Gastroesophageal sphincter (tissue), 4 donors: ENCODE measurements at regions not wholly inside any gene's neighbourhood (a gene's known extent, or its start where the extent isn't known, plus 50 kb on each side); places are given as distances from the start of the nearest gene placed in this dataset.

Experiments
- ATAC-seq: fragments of 150-250 bp; one replicate; pipeline ENCODE4 v1.9.1; 2016; ENCODE audit warnings: mild to moderate bottlenecking, moderate library complexity
- H3K27ac ChIP-seq, 4 donors: fragments of 200-600 bp; sonication (generic) in 3 of 4; 1 replicate in 3 of 4; 2 replicates in 1 of 4; pipeline ENCODE4 v1.5.1; 2016 to 2019
- H3K27me3 ChIP-seq: fragments of 200-600 bp; sonication (generic); one replicate; pipeline ENCODE4 v1.5.1; 2019
- H3K36me3 ChIP-seq, 2 donors: fragments of 200-600 bp; sonication (generic); one replicate each; pipeline ENCODE4 v1.5.1; 2019; ENCODE audit warnings: control low read depth in 1 of 2
- H3K4me1 ChIP-seq, 3 donors: fragments of 200-600 bp; sonication (generic); 1 replicate in 2 of 3; 2 replicates in 1 of 3; pipeline ENCODE4 v1.5.1; 2016 to 2019; ENCODE audit warnings: control low read depth in 2 of 3
- H3K4me3 ChIP-seq, 2 donors: fragments of 200-600 bp; sonication (generic); one replicate each; pipeline ENCODE4 v1.5.1; 2019; ENCODE audit warnings: mild to moderate bottlenecking in 1 of 2, moderate library complexity in 1 of 2
- H3K9me3 ChIP-seq, 3 donors: fragments of 200-600 bp; sonication (generic); one replicate each; pipeline ENCODE4 v1.5.1; 2017 to 2019; ENCODE audit warnings: control low read depth in 2 of 3
- CTCF ChIP-seq, 4 experiments: fragments of 200-600 bp in 2 of 4; fragments of 450-650 bp in 2 of 4; sonication (generic) in 1 of 4; IDR thresholded peaks; one replicate each; pipeline ENCODE4 v1.5.1; 2017 to 2019; ENCODE audit warnings: antibody characterized with exemption in 4 of 4, mild to moderate bottlenecking in 2 of 4, moderate library complexity in 2 of 4
- EP300 ChIP-seq: sonication (generic); formaldehyde crosslinking; IDR thresholded peaks from one replicate; pipeline ENCODE4 v1.6.1; 2017; ENCODE audit warnings: antibody characterized with exemption, mild to moderate bottlenecking
- POLR2A ChIP-seq, 2 donors: fragments of 450-650 bp; IDR thresholded peaks; one replicate each; pipeline ENCODE4 v1.6.1; 2017; ENCODE audit warnings: antibody characterized with exemption in 2 of 2, mild to moderate bottlenecking in 2 of 2, moderate library complexity in 1 of 2
- POLR2AphosphoS5 ChIP-seq: sonication (generic); formaldehyde crosslinking; IDR thresholded peaks from one replicate; pipeline ENCODE4 v1.6.1; 2017; ENCODE audit warnings: antibody characterized with exemption
- WGBS, 2 donors: methylation state at CpG; one replicate each; pipeline ENCODE4 v1.1.5; 2018; ENCODE audit warnings: low coverage in 1 of 2; 5-methylcytosine and 5-hydroxymethylcytosine counted together

- Histone ChIP-seq H3K27ac (no peak overlapping the region), H3K4me1 (peaks cover 0 to 3% (median 0%) of the 10 kb centered on the region in 3 donors)
Measured at GRCh38 chr4:174107746-174108354, 175.6 kb downstream of the FBXO8 start.

GRCh38 chr4:174105202-174105601, 178.3 kb downstream of the FBXO8 start:
- WGBS, 2 donors, result 29 to 76% methylated on average over 1 of the region's 1 CpG
- Histone ChIP-seq H3K36me3 (no peaks in the 10 kb centered on the region), H3K4me1 (no peaks in the 10 kb centered on the region), H3K4me3 (no peak overlapping the region), H3K27ac (peak overlapping the region in 2 of 4 donors; percentile 28 to 44), H3K27me3 (no peaks in the 10 kb centered on the region), H3K9me3 (no peaks in the 10 kb centered on the region)
- no peak for ATAC-seq
- TF ChIP-seq EP300 (no peak), CTCF (IDR thresholded peaks at IDR 0.05) (no peak), POLR2AphosphoS5 (no peak), POLR2A (IDR thresholded peaks at IDR 0.05) (no peak)

More at GRCh38 chr4:174107746-174108354, 175.6 kb downstream of the FBXO8 start:
- TF ChIP-seq POLR2AphosphoS5 (no peak), POLR2A (IDR thresholded peaks at IDR 0.05) (no peak), CTCF (IDR thresholded peaks at IDR 0.05) (no peak), EP300 (no peak)
- Histone ChIP-seq H3K9me3 (no peaks in the 10 kb centered on the region), H3K27me3 (no peaks in the 10 kb centered on the region), H3K36me3 (no peaks in the 10 kb centered on the region), H3K4me3 (no peak overlapping the region)
- no peak for ATAC-seq
- WGBS, 2 donors, result 58 to 63% methylated on average over 3 to 6 of the region's 6 CpGs

- ATAC-seq, result no peak
- TF ChIP-seq POLR2A (IDR thresholded peaks at IDR 0.05), result no peak
- TF ChIP-seq CTCF (IDR thresholded peaks at IDR 0.05), result no peak
- no peak for TF ChIP-seq POLR2AphosphoS5
- TF ChIP-seq EP300, result no peak
- no peaks in the 10 kb centered on the region for H3K27me3 ChIP-seq
- no peak overlapping the region for H3K27ac ChIP-seq
- H3K36me3 ChIP-seq, result no peaks in the 10 kb centered on the region
- no peak overlapping the region for H3K4me3 ChIP-seq
- WGBS, 2 donors, result 85 to 97% methylated on average over 2 of the region's 2 CpGs
- H3K4me1 ChIP-seq, result no peaks in the 10 kb centered on the region
- no peaks in the 10 kb centered on the region for H3K9me3 ChIP-seq
Measured at GRCh38 chr4:174100910-174101309, 182.6 kb downstream of the FBXO8 start.

GRCh38 chr4:174099712-174100111, 183.8 kb downstream of the FBXO8 start:
- no peak for TF ChIP-seq EP300
- no peak for TF ChIP-seq POLR2AphosphoS5
- no peak for TF ChIP-seq POLR2A (IDR thresholded peaks at IDR 0.05)
- TF ChIP-seq CTCF (IDR thresholded peaks at IDR 0.05), result no peak
- no peaks in the 10 kb centered on the region for H3K36me3 ChIP-seq
- no peaks in the 10 kb centered on the region for H3K27me3 ChIP-seq
- no peak for ATAC-seq
- no peak overlapping the region for H3K27ac ChIP-seq
- H3K4me1 ChIP-seq, result no peaks in the 10 kb centered on the region
- H3K4me3 ChIP-seq, result no peak overlapping the region
- H3K9me3 ChIP-seq, result no peaks in the 10 kb centered on the region

GRCh38 chr4:174096999-174097398, 186.5 kb downstream of the FBXO8 start:
- no peak overlapping the region for H3K27ac ChIP-seq
- no peak for ATAC-seq
- H3K9me3 ChIP-seq, result no peaks in the 10 kb centered on the region
- H3K36me3 ChIP-seq, result no peaks in the 10 kb centered on the region
- H3K4me1 ChIP-seq, result no peaks in the 10 kb centered on the region
- no peak overlapping the region for H3K4me3 ChIP-seq
- WGBS, 2 donors, result no CpG with 5 or more reads among the region's 1 CpG
- H3K27me3 ChIP-seq, result no peaks in the 10 kb centered on the region
- TF ChIP-seq CTCF (IDR thresholded peaks at IDR 0.05) (no peak), POLR2A (IDR thresholded peaks at IDR 0.05) (no peak), POLR2AphosphoS5 (no peak), EP300 (no peak)
